ENCODE measurements at regions not wholly inside any gene's neighbourhood (a gene's known extent, or its start where the extent isn't known, plus 50 kb on each side); places are given as distances from the start of the nearest gene placed in this dataset.

- intact Hi-C loops (cut with DNase I), result no loop called here
- TF ChIP-seq POLR2A (IDR thresholded peaks at IDR 0.05), result no peak
- TF ChIP-seq CTCF (IDR thresholded peaks at IDR 0.05), result no peak
- TF ChIP-seq EP300 (IDR thresholded peaks at IDR 0.05), result no peak
- no peak for TF ChIP-seq POLR2AphosphoS5 (IDR thresholded peaks at IDR 0.05)
- H3K4me1 ChIP-seq, result no peaks in the 10 kb centered on the region
- 83 to 86% methylated on average over 4 of the region's 4 CpGs for WGBS, 2 donors
- peaks cover 0 to 5% (median 0%) of the 10 kb centered on the region in 3 donors for H3K27me3 ChIP-seq
- H3K36me3 ChIP-seq, result no peaks in the 10 kb centered on the region
- DNase-seq, result no peak
- no peak overlapping the region for H3K27ac ChIP-seq
- H3K9me3 ChIP-seq, result no peaks in the 10 kb centered on the region
- no peak overlapping the region for H3K4me3 ChIP-seq
Measured at GRCh38 chr12:131507094-131507493, 203.8 kb upstream of the SFSWAP start.

- no peak for DNase-seq
- Histone ChIP-seq H3K27ac (no peak overlapping the region), H3K4me1 (no peaks in the 10 kb centered on the region), H3K9me3 (no peaks in the 10 kb centered on the region), H3K4me3 (no peak overlapping the region), H3K27me3 (peaks cover 0 to 5% (median 0%) of the 10 kb centered on the region in 3 donors), H3K36me3 (no peaks in the 10 kb centered on the region)
- intact Hi-C loops (cut with DNase I), result no loop called here
- TF ChIP-seq POLR2A (IDR thresholded peaks at IDR 0.05), result no peak
- no peak for TF ChIP-seq EP300 (IDR thresholded peaks at IDR 0.05)
- TF ChIP-seq POLR2AphosphoS5 (IDR thresholded peaks at IDR 0.05), result no peak
- TF ChIP-seq CTCF (IDR thresholded peaks at IDR 0.05), result no peak
- WGBS, 2 donors, result 77 to 82% methylated on average over 9 of the region's 9 CpGs
Measured at GRCh38 chr12:131507881-131508280, 203.0 kb upstream of the SFSWAP start.

GRCh38 chr12:131509701-131510100, 201.2 kb upstream of the SFSWAP start:
- H3K4me1 ChIP-seq, result no peaks in the 10 kb centered on the region
- no peak for TF ChIP-seq CTCF (IDR thresholded peaks at IDR 0.05)
- no peak for TF ChIP-seq POLR2AphosphoS5 (IDR thresholded peaks at IDR 0.05)
- TF ChIP-seq EP300 (IDR thresholded peaks at IDR 0.05), result no peak
- TF ChIP-seq POLR2A (IDR thresholded peaks at IDR 0.05), result no peak
- no peaks in the 10 kb centered on the region for H3K36me3 ChIP-seq
- intact Hi-C loops (cut with DNase I), result no loop called here
- WGBS, 2 donors, result 75 to 83% methylated on average over 7 of the region's 7 CpGs
- no peak for DNase-seq
- no peaks in the 10 kb centered on the region for H3K9me3 ChIP-seq
- H3K27me3 ChIP-seq, result peaks cover 0 to 5% (median 0%) of the 10 kb centered on the region in 3 donors
- no peak overlapping the region for H3K4me3 ChIP-seq
- no peak overlapping the region for H3K27ac ChIP-seq

GRCh38 chr12:131510431-131510830, 200.5 kb upstream of the SFSWAP start:
- Histone ChIP-seq H3K9me3 (no peaks in the 10 kb centered on the region), H3K27me3 (peaks cover 0 to 5% (median 0%) of the 10 kb centered on the region in 3 donors), H3K4me3 (no peak overlapping the region), H3K4me1 (no peaks in the 10 kb centered on the region), H3K36me3 (no peaks in the 10 kb centered on the region), H3K27ac (no peak overlapping the region)
- intact Hi-C loops (cut with DNase I), result no loop called here
- no peak for TF ChIP-seq POLR2A (IDR thresholded peaks at IDR 0.05)
- TF ChIP-seq CTCF (IDR thresholded peaks at IDR 0.05), result no peak
- no peak for TF ChIP-seq EP300 (IDR thresholded peaks at IDR 0.05)
- TF ChIP-seq POLR2AphosphoS5 (IDR thresholded peaks at IDR 0.05), result no peak
- 12 to 54% methylated on average over 4 of the region's 4 CpGs for WGBS, 2 donors
- DNase-seq, result no peak

- no peaks in the 10 kb centered on the region for H3K4me1 ChIP-seq
- DNase-seq, result no peak
Measured at GRCh38 chr12:131511391-131511802, 199.5 kb upstream of the SFSWAP start.

More at GRCh38 chr12:131511391-131511802, 199.5 kb upstream of the SFSWAP start:
- WGBS, 2 donors, result 36 to 76% methylated on average over 7 of the region's 7 CpGs
- Histone ChIP-seq H3K27ac (no peak overlapping the region), H3K27me3 (peaks cover 0 to 5% (median 0%) of the 10 kb centered on the region in 3 donors), H3K9me3 (no peaks in the 10 kb centered on the region), H3K36me3 (no peaks in the 10 kb centered on the region), H3K4me3 (no peak overlapping the region)
- intact Hi-C loops (cut with DNase I), result no loop called here
- TF ChIP-seq POLR2AphosphoS5 (IDR thresholded peaks at IDR 0.05), result no peak
- no peak for TF ChIP-seq EP300 (IDR thresholded peaks at IDR 0.05)
- TF ChIP-seq CTCF (IDR thresholded peaks at IDR 0.05), result no peak
- TF ChIP-seq POLR2A (IDR thresholded peaks at IDR 0.05), result no peak
